Lower leg skin (tissue), 3 donors: ENCODE measurements at regions not wholly inside any gene's neighbourhood (a gene's known extent, or its start where the extent isn't known, plus 50 kb on each side); places are given as distances from the start of the nearest gene placed in this dataset.

Experiments
- POLR2A ChIP-seq, 2 donors: fragments of 450-650 bp; IDR thresholded peaks; one replicate each; pipeline ENCODE4 v1.6.1; 2016 to 2017; ENCODE audit warnings: antibody characterized with exemption in 2 of 2, mild to moderate bottlenecking in 1 of 2, moderate library complexity in 1 of 2
- TF ChIP-seq, protein P1 (sequence below), 3 donors: fragments of 450-650 bp; IDR thresholded peaks; one replicate each; pipeline ENCODE4 v1.5.1; 2016; ENCODE audit warnings: antibody characterized with exemption in 3 of 3, mild to moderate bottlenecking in 3 of 3, moderate library complexity in 2 of 3

DNA sequence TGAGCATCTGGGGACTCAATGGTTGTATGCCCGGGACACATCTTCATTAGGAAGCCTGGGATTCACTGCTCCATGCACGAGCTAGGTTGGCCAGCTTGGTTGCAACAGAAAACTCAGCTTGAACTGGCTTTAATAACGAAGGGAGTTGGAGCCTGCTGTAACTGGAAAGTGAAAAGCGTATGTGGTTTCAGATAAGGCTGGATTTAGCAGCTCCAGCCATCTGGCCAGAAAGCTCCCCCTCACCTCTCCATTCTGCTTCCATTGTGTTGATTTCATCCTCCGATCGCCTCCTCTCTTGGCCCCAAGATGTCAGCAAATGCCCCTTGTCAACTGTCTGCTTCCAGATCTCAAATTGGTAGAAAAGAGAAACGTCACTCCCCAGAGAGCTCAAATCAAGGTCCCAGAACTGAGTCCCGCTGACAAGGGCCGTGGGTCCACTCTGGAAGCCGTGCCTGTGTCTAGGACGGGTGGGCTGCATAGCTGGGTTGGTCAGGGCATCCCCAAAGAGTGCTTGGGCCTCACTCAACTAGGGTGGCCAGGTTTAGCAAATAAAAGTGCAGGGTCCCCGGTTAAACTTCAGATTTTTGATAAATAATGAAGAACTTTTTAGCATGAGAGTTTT lies 117.0 kb upstream of the PMEPA1 start:
- TF ChIP-seq, protein P1, sequence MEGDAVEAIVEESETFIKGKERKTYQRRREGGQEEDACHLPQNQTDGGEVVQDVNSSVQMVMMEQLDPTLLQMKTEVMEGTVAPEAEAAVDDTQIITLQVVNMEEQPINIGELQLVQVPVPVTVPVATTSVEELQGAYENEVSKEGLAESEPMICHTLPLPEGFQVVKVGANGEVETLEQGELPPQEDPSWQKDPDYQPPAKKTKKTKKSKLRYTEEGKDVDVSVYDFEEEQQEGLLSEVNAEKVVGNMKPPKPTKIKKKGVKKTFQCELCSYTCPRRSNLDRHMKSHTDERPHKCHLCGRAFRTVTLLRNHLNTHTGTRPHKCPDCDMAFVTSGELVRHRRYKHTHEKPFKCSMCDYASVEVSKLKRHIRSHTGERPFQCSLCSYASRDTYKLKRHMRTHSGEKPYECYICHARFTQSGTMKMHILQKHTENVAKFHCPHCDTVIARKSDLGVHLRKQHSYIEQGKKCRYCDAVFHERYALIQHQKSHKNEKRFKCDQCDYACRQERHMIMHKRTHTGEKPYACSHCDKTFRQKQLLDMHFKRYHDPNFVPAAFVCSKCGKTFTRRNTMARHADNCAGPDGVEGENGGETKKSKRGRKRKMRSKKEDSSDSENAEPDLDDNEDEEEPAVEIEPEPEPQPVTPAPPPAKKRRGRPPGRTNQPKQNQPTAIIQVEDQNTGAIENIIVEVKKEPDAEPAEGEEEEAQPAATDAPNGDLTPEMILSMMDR (IDR thresholded peaks at IDR 0.05), result no peak
- no peak for TF ChIP-seq POLR2A (IDR thresholded peaks at IDR 0.05)
